A549 (cell line): ENCODE measurements at regions not wholly inside any gene's neighbourhood (a gene's known extent, or its start where the extent isn't known, plus 50 kb on each side); places are given as distances from the start of the nearest gene placed in this dataset.

ENCODE experiments used
- BHLHE40 ChIP-seq: IDR thresholded peaks from 2 replicates; pipeline ENCODE4 v1.6.1; 2012; ENCODE audit warnings: low read depth, low read length, inconsistent platforms
- CEBPB ChIP-seq, 2 experiments: fragments of >200 bp in 1 of 2; sonication (Bioruptor Twin) in 1 of 2; formaldehyde crosslinking in 1 of 2; IDR thresholded peaks; 2 replicates each; pipeline ENCODE4 v1.6.1; 2012 to 2016
- CTCF ChIP-seq: fragments of >200 bp; sonication (Bioruptor Twin); formaldehyde crosslinking; IDR thresholded peaks from 3 replicates; pipeline ENCODE4 v1.5.1; 2016
- POLR2A ChIP-seq: IDR thresholded peaks from 2 replicates; pipeline ENCODE4 v1.6.1; 2012; ENCODE audit warnings: mild to moderate bottlenecking, low read length
- REST ChIP-seq: fragments of 200-600 bp; sonication (generic); IDR thresholded peaks from 2 replicates; pipeline ENCODE4 v1.6.1; 2016; ENCODE audit warnings: antibody characterized with exemption, mild to moderate bottlenecking, moderate library complexity
- RFX5 ChIP-seq: fragments of 450-650 bp; IDR thresholded peaks from 2 replicates; pipeline ENCODE4 v1.7.1; 2014; ENCODE audit warnings: antibody characterized with exemption, mild to moderate bottlenecking, moderate library complexity

DNA sequence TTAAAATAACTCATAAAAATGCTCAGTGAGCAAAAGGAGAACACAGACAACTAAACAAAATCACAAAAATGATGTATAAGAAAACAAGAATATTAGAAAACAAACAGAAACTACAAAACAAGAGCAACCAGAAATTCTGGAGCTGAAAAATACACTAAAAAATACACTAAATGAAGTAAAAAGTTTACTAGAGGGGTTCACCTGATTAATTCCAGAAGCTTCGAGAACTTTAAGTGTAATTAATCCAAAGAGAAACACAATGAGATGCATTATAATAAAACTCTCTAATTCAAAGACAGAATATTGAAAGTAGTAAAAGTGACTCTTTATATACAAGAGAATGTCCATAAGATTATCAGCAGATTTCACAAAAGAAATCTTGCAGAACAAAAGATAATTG lies 558.4 kb downstream of the CCER1 start:
- TF ChIP-seq POLR2A (no peak), CTCF (no peak), REST (no peak), CEBPB (IDR thresholded peaks at IDR 0.05) (no peak), BHLHE40 (no peak), RFX5 (no peak)
